ENCODE measurements at regions not wholly inside any gene's neighbourhood (a gene's known extent, or its start where the extent isn't known, plus 50 kb on each side); places are given as distances from the start of the nearest gene placed in this dataset.

DNA sequence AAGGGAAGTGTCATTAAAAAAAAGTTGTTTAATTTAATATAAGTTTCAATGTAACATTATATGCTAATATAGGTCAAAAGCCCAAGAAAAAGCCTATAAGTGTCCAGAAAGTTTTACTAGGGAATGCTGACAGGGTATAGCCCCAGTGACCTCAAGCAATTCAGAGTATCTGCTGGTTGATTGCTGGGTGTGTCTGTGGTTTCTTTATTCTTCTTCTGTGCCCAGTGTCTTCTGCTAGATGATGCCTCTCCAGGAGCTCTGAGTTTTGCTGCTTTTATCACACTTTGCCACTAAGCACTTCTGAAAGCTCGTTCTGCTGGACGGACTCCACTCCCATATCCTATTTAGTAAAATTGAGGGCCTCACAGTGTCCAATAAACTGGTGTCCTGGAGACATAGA, 212.2 kb upstream of the NRG3 start:
- Histone ChIP-seq H3K23ac (ENCODE audit: low read depth, low read length) (no peak overlapping the region), H4K8ac (ENCODE audit: low read depth in 2 of 2, low read length in 2 of 2) (no peak overlapping the region), H3K79me1 (ENCODE audit: low read depth in 1 of 2, low read length in 2 of 2) (no peaks in the 10 kb centered on the region), H2AK9ac (replicated peaks; ENCODE audit: low read depth, low read length, poor library complexity) (no peak overlapping the region), H3K14ac (replicated peaks; ENCODE audit: low read depth, low read length) (no peak overlapping the region), H4K20me1 (ENCODE audit: insufficient read depth, low read length) (no peaks in the 10 kb centered on the region), H4K5ac (ENCODE audit: low read depth, low read length) (no peak overlapping the region), H3K27me3 (ENCODE audit: control insufficient read depth, insufficient read depth, low read length) (no peaks in the 10 kb centered on the region), H3K9ac (ENCODE audit: low read depth, low read length) (no peak overlapping the region), H2BK20ac (ENCODE audit: low read depth, low read length) (no peak overlapping the region), H4K91ac (ENCODE audit: insufficient read depth, low read depth, low read length) (no peak overlapping the region), H3K4me3 (ENCODE audit: insufficient read depth, low read depth, low read length) (no peak overlapping the region), H3K9me1 (ENCODE audit: insufficient read depth, low read length) (no peaks in the 10 kb centered on the region), H2BK15ac (ENCODE audit: low read depth, low read length) (no peak overlapping the region), H3K56ac (ENCODE audit: extremely low read depth, insufficient read depth, low read length) (no peak overlapping the region), H2AFZ (replicated peaks; ENCODE audit: low read length, poor library complexity) (no peak overlapping the region), H3K18ac (ENCODE audit: low read depth, low read length) (no peak overlapping the region), H3K4ac (ENCODE audit: low read depth, low read length) (no peak overlapping the region), H3K4me1 (ENCODE audit: control insufficient read depth, insufficient read depth, low read length) (no peaks in the 10 kb centered on the region), H3K9me3 (ENCODE audit: control insufficient read depth, insufficient read depth, low read length) (peaks cover 10% of the 10 kb centered on the region), H3K36me3 (ENCODE audit: control insufficient read depth, insufficient read depth, low read length) (no peaks in the 10 kb centered on the region), H3K4me2 (ENCODE audit: low read depth, low read length) (no peak overlapping the region), H3K27ac (ENCODE audit: insufficient read depth, low read length) (no peak overlapping the region), H2AK5ac (ENCODE audit: low read depth, low read length) (no peak overlapping the region), H2BK5ac (ENCODE audit: low read depth, low read length, poor library complexity, severe bottlenecking) (no peak overlapping the region), H2BK120ac (ENCODE audit: low read depth, low read length) (no peak overlapping the region)
- ChIA-PET CTCF (interaction anchor here (0.6 kb wide), 1 partner anchor 843 kb away, joined by 5 read pairs; no protein-coding TSS in a partner anchor), POLR2A (ENCODE audit: unreplicated experiment) (no interaction called here)
- no TSS peak for BruUV-seq (replicated peaks)
- ATAC-seq (ENCODE audit: low read depth) (no peak), DNase-seq (no peak)
- no peak for TF ChIP-seq POLR2A (IDR thresholded peaks at IDR 0.05; ENCODE audit: low read depth, low read length)
- TF ChIP-seq, protein P1, sequence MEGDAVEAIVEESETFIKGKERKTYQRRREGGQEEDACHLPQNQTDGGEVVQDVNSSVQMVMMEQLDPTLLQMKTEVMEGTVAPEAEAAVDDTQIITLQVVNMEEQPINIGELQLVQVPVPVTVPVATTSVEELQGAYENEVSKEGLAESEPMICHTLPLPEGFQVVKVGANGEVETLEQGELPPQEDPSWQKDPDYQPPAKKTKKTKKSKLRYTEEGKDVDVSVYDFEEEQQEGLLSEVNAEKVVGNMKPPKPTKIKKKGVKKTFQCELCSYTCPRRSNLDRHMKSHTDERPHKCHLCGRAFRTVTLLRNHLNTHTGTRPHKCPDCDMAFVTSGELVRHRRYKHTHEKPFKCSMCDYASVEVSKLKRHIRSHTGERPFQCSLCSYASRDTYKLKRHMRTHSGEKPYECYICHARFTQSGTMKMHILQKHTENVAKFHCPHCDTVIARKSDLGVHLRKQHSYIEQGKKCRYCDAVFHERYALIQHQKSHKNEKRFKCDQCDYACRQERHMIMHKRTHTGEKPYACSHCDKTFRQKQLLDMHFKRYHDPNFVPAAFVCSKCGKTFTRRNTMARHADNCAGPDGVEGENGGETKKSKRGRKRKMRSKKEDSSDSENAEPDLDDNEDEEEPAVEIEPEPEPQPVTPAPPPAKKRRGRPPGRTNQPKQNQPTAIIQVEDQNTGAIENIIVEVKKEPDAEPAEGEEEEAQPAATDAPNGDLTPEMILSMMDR (conservative IDR thresholded peaks at IDR 0.05; ENCODE audit: low read depth, low read length), result no peak
- no peak for TF ChIP-seq RCOR1 (IDR thresholded peaks at IDR 0.05; ENCODE audit: insufficient replicate concordance, low read length)
- no peak for TF ChIP-seq CEBPB (IDR thresholded peaks at IDR 0.05; ENCODE audit: low read depth, low read length)
- no peak for TF ChIP-seq RFX5 (IDR thresholded peaks at IDR 0.05; ENCODE audit: low read depth, low read length)
- TF ChIP-seq RAD21 (IDR thresholded peaks at IDR 0.05; ENCODE audit: low read length), result no peak
- no peak for TF ChIP-seq MXI1 (IDR thresholded peaks at IDR 0.05; ENCODE audit: borderline replicate concordance, low read depth, low read length)
- TF ChIP-seq SMC3 (IDR thresholded peaks at IDR 0.05; ENCODE audit: low read depth, low read length), result no peak
- no peak for TF ChIP-seq MAFK (IDR thresholded peaks at IDR 0.05; ENCODE audit: low read depth, low read length)
- TF ChIP-seq CHD1 (IDR thresholded peaks at IDR 0.05; ENCODE audit: low read depth, low read length), result no peak
- TF ChIP-seq NFE2L2 (IDR thresholded peaks at IDR 0.05; ENCODE audit: low read depth, low read length), result no peak
- TF ChIP-seq, protein P2, sequence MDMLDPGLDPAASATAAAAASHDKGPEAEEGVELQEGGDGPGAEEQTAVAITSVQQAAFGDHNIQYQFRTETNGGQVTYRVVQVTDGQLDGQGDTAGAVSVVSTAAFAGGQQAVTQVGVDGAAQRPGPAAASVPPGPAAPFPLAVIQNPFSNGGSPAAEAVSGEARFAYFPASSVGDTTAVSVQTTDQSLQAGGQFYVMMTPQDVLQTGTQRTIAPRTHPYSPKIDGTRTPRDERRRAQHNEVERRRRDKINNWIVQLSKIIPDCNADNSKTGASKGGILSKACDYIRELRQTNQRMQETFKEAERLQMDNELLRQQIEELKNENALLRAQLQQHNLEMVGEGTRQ (IDR thresholded peaks at IDR 0.05; ENCODE audit: low read depth, low read length), result no peak
- TF ChIP-seq, protein P3, sequence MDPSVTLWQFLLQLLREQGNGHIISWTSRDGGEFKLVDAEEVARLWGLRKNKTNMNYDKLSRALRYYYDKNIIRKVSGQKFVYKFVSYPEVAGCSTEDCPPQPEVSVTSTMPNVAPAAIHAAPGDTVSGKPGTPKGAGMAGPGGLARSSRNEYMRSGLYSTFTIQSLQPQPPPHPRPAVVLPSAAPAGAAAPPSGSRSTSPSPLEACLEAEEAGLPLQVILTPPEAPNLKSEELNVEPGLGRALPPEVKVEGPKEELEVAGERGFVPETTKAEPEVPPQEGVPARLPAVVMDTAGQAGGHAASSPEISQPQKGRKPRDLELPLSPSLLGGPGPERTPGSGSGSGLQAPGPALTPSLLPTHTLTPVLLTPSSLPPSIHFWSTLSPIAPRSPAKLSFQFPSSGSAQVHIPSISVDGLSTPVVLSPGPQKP (IDR thresholded peaks at IDR 0.05; ENCODE audit: borderline replicate concordance, low read depth, low read length), result no peak
- TF ChIP-seq FOS (IDR thresholded peaks at IDR 0.05; ENCODE audit: low read depth, low read length), result no peak
- no peak for TF ChIP-seq MAZ (IDR thresholded peaks at IDR 0.05; ENCODE audit: borderline replicate concordance, low read depth, low read length)
- no peak for TF ChIP-seq BHLHE40 (IDR thresholded peaks at IDR 0.05; ENCODE audit: low read depth, low read length)
- in situ Hi-C loops (cut with MboI; ENCODE audit: low sequenced_read_pairs), result no loop called here
- dilution Hi-C loops (cut with HindIII; ENCODE audit: low sequenced_read_pairs, unreplicated experiment), result no loop called here
- intact Hi-C loops (cut with micrococcal nuclease), result no loop called here
- no CpG with 5 or more reads among the region's 2 CpGs for WGBS, 2 experiments (ENCODE audit: extremely low coverage in 2 of 2, insufficient read length in 1 of 2)

Measured in IMR-90 (cell line).